GM19240 (cell line): ENCODE measurements at regions not wholly inside any gene's neighbourhood (a gene's known extent, or its start where the extent isn't known, plus 50 kb on each side); places are given as distances from the start of the nearest gene placed in this dataset.

Experiments
- DNase-seq: peaks from one replicate; pipeline ENCODE4 v3.0.0; 2011; ENCODE audit warnings: low spot score; ENCODE audit not compliant: insufficient read length

DNA sequence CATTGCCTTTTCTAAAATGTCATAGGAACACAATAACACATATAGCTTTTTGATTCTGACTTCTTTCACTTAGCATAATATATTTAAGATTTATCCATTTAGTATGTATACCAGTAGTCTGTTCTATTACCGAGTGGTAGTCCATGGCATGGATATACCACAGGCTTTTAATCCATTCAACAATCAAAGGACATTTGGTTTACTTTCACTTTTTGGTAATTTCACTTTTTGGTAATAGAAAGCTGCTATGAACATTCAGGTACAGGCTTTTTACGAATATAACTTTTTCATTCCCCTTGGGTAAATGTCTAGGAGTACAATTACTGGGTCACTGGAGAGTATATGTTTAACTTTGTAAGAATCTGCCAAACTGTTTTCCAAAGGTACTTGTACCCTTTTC, 100.7 kb upstream of the PRICKLE1 start:
- DNase-seq = no peak

DNA sequence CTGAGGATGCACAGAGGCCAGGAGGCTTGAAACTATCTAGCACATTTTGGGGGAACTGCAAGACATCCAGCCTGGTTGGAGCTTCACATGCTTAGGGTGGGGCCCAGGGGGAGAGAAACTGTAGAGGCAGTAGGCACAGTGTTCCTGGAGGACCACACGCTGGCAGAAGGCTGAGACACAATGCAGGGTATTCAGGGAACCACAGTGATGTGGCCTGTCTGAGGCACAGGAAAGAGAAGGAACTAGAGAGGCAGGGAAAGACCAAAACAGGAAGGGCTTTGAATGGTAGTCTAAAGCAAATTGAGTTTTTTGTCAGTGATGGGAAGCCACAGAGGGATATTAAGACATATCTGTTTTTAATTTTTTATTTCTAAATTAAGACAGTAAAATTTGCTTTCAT, 100.2 kb upstream of the PRICKLE1 start:
- DNase-seq = no peak

DNA sequence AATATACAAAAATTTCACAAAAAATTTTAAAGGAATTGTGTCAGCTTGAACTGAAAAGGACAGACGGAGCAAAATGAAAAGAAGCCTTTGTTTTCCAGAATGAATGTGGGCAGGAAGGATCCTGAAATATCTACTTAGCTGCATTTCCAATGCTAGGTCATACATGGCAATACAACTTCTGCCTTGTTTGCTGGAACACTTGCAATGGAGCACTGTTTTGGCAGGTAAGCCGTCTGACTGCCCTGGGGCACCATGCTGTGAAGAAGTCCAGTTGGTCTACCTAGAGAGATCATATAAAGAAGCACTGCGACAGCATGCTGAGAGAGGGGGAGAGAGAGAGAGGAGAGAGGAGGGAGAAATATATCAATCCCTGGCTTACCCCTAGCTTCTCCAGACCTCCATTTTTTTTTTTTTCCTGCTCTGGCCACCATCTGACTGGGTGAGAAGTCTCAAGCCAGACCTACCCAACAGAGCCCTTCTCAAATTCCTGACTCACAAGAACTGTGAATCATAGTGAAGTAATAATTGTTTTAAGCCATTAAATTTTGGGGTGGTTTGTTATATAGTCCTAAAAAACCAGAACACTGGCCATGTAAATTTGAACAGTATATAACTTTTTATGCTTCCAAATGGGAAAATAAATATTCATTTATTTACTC, 97.1 kb upstream of the PRICKLE1 start:
- DNase-seq = no peak

DNA sequence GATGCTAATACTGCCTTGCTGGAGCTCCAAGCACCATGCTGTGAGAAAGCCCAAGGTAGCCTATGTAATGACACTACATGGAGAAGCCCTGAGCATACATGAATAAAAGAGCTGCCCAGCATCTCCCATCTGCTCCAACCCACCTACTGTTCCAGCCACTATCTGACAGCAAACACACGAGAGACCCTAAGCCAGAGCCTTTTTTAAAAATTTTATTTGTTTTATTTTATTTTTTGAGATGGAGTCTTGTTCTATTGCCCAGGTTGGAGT, 95.2 kb upstream of the PRICKLE1 start:
- DNase-seq = no peak

DNA sequence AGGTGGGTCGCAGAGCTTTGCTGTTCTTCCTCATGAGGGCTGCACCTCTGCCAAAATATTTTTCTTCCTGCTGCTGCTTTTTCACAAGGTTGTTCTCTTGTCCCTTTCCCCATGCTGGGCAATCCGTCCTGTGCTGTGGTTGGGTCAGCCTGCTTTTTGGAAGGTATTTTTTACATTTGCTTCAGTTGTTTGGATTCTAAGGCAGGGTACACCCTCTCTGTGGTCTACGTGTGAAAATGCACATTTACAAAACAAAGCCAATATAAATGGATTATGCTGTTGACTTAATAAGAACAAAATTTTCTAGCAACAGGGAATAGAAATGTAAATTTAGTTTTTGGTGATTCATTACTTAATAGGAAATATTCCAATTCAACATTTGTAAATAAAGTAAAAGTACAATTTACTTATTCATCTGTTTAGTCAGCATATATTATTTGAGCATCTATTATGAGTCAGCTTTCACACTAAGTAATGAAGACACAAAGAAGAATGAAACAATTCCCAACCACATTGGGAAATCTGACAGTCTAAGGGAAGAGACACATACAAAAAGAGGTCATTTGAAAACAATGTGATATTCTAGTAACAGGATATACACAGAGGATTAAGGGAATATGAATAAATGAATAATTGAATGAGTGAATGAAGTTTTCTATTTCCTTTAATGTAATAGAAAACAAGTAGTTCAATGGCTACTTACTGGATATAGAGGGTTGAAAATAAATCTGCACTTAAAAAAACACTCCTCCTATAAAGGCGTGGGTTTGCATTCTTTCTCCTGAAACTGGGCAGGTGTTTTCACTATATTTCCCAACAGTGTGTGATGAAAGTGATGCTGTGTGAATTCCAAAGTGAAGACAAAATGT, 94.6 kb upstream of the PRICKLE1 start:
- no peak for DNase-seq

DNA sequence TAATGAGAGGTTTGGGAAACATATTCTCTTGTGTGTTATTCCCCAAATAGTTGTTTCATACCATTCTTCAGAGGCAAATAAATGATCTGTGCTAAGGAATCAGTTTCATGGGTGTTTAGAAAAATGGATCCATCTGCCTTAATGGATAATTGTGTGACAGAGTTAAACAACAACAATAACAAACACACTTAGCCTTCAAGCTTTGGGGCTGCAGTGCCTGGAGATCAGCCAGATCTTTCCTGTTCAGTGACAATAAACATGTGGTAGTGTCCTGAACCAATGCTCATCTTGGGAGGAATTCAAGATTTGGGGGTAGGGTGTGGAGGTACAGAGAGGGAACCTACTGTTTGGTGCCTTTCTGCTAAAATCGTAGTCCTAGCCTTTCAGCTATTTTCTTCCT, 93.7 kb upstream of the PRICKLE1 start:
- DNase-seq = no peak

DNA sequence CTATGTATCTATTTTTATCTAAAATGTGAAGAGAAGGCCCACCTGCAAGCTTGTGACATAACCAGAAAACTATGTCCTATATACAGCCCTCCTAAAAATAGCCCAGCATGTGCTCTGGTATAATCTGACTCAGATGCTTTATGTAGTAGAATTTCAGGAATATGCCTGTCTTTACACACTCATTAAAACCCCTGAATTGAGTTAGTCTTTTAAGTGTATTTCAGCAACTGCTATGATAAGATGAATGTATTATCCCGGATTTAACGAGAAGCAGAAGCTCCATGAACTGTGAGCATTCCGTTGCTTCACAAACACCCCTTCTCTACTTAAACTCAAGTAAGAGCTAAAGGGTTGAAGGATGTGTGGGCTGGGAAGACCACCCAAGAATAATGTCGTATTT, 89.9 kb upstream of the PRICKLE1 start:
- DNase-seq = no peak

DNA sequence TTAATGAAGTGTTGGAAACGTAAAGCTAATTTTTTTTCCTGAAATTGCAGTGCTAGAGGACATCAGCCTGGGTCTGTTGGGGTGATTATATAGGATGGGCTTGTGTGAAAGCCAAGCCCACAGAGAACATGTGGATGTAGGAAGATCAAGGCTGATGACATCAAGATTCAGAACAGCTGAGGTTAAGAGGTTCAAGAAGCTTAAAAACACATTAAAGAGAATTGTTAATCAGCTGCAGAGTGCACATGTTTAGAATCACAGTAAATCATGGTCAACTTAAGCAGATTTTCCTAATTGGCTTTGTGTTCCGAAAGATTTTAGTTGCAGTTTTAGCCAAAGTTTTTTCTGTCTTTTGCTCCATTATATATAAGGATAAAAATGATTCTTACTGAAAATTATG, 87.9 kb upstream of the PRICKLE1 start:
- no peak for DNase-seq

DNA sequence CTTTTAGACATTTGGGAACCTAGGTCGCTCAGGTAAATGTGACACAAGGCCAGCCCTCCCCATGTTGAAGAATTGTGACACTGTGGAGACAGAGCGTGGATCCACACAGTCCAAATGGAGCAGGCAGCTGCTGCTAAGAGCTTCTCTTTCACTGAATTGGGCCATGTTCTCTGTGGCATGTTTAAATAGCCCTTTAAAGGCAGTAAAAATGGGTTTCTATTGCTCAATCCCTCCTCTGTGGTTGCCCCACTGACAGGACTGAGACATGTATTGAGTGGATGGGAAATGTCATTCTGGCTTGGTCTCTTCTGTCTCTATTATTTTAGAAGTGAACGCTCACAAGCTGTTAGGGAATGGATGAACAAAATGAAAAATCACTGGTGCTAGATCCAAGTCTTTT, 84.0 kb upstream of the PRICKLE1 start:
- DNase-seq = no peak

DNA sequence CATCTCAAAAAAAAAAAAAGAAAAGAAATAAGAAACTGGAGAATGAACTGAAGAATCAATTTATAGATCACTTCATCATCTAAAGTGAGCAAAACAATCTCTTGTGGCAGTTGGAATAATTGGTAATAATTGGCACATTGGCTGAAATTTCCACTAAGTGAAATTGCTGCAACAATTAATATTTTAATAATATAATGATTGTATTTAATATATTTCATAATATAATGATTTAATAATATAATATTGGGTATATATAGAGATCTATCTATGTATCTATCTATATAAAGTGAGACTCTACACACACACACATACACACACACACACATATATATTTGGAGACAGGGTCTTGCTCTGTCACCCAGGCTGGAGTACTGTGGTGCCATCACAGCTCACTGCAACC, 81.2 kb upstream of the PRICKLE1 start:
- DNase-seq = no peak

DNA sequence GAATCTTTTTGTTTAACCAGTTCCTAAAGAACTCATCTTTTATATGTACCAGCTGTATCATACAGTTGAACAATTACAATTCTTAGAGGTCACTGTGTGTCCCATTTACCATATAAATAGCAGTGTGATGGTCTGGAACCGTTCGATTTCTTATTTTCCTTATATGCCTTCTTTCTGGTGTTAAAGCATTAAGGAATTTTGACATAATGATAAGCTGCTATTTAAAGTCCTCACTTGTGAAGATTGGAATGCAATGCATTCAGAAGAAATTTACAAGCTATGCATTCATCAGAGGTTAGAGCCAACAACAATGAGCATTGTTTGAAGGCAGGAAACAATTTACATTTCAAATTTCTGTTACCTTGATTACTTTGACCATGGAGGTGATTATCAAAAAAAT, 80.0 kb upstream of the PRICKLE1 start:
- no peak for DNase-seq

DNA sequence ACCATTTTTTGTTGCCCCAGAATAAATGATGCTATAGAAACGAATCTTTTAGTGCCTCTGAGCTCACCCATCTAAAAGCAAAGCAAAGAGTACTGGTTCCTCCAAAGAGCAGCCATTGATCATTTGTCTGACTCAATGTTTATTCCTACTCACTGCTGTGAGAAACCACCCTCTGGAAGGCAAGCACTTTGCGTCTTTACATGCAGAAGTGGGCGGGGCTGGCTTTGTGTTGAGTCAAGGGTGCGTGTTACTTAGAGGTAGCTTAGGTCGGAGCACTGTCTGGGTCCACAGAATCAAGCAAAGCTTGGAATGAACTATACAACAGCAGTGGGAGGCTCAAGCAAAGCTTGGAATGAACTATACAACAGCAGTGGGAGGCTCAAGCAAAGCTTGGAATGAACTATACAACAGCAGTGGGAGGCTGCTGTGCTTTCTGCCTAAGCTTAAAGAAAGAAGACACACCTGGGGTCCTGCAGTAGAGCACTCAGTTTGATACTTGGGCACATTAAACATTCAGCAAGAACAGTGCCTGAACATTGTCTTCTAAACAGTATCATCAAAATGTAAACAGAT, 77.2 kb upstream of the PRICKLE1 start:
- DNase-seq = no peak

DNA sequence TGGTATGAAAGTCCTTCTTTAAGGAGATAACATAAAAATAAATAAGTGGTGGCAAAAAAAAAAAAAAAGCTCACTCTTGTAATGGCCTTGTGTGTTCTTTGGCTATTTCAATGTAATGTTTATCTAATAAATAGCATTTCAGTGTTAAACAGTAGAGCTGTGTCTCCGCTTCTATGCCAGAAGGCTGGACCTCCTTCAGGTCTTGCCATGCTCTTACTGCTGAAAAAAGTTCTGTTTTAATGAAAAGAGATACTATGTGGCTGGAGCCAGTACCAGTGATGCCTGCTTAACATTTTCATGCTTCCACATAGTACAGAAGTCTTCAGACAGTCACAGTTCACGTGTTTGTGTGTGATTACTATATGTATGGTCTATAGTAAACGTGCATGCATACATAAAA, 74.1 kb upstream of the PRICKLE1 start:
- DNase-seq = no peak

DNA sequence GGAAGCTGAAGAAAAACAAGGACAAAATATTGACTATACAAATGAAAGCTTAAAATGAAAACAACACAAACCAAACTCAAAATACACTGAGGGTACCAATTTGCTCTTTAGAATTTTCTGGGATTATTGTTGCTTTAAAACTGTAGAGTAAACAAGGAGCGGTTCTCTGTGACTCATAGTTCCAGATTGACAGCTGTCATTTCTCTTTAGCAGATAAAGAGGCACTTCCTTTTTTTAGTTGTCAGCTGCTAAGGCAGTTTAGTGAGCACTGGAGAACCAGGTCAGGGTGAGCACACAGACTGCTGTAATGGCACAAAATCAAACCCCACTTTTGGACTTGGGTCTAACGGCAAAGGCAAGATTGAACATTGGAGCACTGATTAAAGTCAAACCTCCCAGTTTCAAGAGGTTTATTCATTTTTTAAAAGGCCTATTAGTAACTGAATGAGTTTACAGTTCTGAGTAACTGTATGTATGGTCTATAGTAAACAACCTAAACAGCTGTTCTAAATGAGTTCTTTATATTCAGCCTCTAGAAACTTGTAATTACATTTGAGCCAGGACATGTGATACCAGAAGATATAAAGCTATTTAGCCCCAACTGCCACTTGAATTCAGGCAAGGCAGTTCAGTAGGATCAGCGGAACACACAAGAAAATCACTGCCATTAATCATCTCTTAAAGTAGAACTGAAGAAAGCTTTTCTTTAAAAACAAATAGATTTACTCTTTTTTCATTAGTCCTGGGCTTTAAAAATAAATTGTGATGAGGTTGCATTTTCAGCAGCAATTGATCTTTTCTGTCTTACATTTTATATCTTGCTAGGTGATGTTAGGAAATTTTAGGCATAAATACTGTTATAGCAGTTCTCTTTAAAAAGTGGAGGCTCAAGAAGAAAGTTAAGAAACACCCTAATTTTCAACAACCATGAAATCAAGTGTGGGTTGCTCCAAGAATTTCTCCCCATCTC, 71.7 kb upstream of the PRICKLE1 start:
- DNase-seq = no peak

DNA sequence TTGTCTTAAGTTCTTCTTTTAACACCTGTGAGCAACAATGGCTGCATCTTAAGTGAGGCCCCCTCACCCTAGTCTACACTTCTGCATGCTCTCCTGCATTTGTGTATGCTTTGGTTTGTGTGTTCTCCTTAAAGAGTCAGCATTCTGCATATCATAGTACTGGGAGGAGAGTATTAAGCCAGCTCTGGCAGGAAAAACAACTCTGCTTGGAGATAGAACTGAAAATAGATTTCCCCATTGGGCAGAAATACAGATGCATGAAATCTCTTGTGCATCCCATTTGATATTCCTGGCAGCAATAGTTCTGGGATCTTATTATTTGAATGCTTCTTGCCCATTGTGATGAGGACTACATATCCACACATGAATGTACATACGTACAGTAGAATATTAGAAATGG, 70.6 kb upstream of the PRICKLE1 start:
- DNase-seq = no peak

DNA sequence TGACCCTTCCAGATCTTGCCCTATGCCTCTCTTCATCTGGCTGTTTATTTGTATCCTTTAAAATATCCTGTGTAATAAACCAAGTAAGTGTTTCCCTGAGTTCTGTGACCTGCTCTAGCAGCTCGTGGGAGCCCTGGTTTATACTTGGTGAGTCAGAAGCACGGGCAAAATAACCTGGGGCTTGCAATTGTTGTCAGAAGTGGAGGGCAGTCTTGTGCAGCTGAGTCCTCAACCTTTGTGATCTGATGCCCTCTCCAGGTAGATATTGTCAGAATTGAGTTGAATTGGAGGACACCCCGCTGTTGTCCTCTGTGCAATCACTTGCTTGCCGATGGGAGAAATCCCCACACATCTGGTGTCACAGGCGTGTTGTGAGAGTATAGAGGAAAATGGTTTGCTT, 62.5 kb upstream of the PRICKLE1 start:
- DNase-seq = no peak

DNA sequence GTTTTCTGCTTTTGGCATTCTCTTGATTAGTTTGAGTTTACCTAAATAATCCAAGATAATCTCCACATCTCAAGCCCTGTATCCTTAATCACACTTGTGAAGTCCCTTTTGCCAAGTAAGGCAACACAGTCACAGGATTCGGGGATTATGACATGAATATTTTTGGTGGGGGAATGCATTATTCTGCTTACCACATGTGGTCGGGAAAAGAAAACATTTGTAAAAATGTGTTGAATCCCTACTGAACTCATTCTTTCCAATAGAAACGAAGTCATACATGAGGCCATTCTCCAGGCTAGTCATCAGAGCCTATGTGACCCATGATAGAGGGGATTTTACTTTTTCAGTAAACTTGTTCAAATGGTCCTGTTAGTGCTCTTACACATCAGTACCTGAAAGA, 58.5 kb upstream of the PRICKLE1 start:
- DNase-seq = no peak

DNA sequence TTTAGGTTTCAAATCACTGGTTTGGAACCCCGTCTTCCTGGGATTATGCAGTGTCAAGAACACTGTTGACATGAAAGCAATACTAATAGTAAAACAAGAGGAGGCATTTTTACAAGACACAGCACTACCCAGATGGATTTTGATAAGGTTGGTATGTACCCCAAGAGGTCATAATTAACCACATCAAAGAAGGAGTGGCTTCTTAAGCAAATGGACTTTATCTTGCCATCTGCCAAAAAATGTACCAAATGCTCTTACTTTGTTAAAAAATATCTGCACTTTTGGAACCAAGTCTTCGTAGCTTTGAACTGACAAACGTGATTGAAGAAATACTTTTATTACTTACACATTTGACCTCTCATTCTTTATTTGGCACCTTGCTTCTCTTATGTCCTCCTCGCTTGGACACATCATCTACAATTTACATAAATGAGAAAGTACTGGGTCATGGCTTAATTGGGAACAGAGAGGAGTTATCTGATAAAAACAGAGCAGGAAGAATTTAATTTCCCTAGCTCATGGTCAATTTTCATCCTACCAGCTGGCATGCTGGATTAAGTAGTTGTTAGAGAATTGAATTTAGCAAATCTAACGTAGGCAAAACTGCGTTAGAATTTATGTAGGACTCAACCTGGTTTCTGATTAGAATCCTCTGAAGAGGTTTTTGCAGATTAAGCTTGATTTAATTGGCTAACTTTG, 54.5 kb upstream of the PRICKLE1 start:
- DNase-seq = no peak

DNA sequence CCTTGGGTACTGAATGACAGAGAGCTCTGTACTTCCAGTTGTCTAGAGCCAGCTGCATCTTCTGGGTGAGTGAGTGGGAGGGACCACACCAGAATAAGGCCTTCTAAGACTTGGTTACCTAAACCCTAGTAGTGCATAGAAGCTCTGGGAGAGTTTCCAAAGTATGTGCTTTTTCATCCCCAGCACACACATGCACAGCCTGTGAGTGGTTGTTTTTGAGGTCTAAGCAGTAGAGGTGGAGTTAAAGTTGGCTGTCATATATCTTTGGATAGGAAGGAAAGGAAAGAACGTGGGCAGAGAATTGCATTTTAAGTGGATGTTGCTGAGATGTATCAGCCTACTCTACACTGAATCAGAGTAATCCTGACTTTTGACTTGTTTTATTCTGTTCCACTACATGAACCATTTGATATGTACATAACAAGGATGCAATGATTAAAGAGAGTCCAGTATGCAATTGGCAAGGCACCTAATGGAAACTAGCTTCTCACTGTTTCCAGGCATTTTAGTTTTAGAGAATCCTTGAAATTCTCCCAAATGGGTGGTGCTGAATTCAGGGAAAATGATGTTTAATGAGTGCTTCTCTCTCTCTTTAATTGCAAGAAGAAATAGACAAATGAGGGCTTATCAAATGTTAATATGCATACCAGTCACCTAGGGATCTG, 51.8 kb upstream of the PRICKLE1 start:
- DNase-seq = no peak

DNA sequence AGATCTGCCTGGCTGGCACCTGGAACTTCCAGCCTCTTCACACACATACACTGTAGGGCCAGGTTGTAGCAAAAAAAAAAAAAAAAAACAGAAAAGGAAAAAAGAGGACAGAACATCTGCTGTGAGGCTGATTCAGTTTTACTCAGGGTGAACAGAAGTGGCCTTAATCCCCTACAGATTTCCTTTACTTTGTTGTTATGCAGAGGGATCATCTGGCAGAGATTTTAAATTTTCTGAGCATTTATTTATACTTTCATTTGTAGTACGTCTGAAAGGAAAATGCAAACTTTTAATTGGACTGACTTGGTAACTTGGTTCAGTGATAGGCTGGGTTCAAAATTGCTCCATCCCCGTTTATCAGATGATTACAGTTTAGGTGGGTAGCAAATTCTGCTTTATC, 50.8 kb upstream of the PRICKLE1 start:
- no peak for DNase-seq

DNA sequence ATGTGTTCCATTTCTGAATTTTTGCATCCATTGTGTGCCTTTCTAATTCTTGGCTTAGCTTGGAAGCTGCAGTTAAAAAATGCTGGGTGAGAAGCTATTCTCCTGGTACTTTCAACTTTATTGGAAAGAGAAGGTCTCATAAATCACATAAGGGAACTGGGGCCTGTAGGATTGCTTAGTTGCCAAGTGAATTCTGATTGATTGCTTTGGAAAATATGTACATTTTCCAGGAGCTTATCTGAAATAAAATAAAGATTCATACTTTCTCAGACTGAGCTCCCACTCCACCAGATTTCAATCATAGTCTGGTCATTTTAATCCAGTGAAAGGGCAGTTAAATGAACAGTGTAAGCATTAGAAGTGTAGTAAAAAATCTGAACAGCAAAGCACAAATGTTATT, 50.0 kb upstream of the PRICKLE1 start:
- DNase-seq = no peak
